HG02840 (cell line): ENCODE measurements at regions not wholly inside any gene's neighbourhood (a gene's known extent, or its start where the extent isn't known, plus 50 kb on each side); places are given as distances from the start of the nearest gene placed in this dataset.
"Not testable (repeated sequence)": the region's sequence is repeated elsewhere in the genome, so short reads cannot be mapped to it uniquely, and the experiment has no call there.

Experiments used
- ATAC-seq: cut with Tn5 transposase; IDR thresholded peaks from one replicate; pipeline ENCODE4 v1.9.1; 2021; ENCODE audit warnings: mild to moderate bottlenecking, moderate library complexity, moderate number of reproducible peaks; ENCODE audit not compliant: unreplicated experiment, low FRiP score

- no peak for ATAC-seq
These were observed 213.9 kb downstream of the IRX2 start for GRCh38 chr5:2537378-2538145.

GRCh38 chr5:2536632-2537377 lies 214.7 kb downstream of the IRX2 start:
- ATAC-seq = no peak

- no peak for ATAC-seq
These were observed 216.5 kb downstream of the IRX2 start for GRCh38 chr5:2534970-2535369.

- no peak for ATAC-seq
These were observed 217.2 kb downstream of the IRX2 start for GRCh38 chr5:2534251-2534650.

GRCh38 chr5:2533848-2534247 lies 217.6 kb downstream of the IRX2 start:
- not testable (repeated sequence) for ATAC-seq

GRCh38 chr5:2532809-2533208 lies 218.7 kb downstream of the IRX2 start:
- no peak for ATAC-seq

- ATAC-seq = no peak
These were observed 220.2 kb downstream of the IRX2 start for GRCh38 chr5:2531318-2531717.

- no peak for ATAC-seq
These were observed 220.9 kb downstream of the IRX2 start for GRCh38 chr5:2530609-2531008.

- ATAC-seq = no peak
These were observed 221.9 kb downstream of the IRX2 start for GRCh38 chr5:2529371-2530092.

GRCh38 chr5:2525351-2525750 lies 226.1 kb downstream of the IRX2 start:
- no peak for ATAC-seq

- ATAC-seq = no peak
These were observed 226.9 kb downstream of the IRX2 start for GRCh38 chr5:2524620-2525019.

- ATAC-seq = no peak
These were observed 228.3 kb downstream of the IRX2 start for GRCh38 chr5:2523180-2523579.

- no peak for ATAC-seq
These were observed 229.1 kb downstream of the IRX2 start for GRCh38 chr5:2522372-2522771.

- ATAC-seq = no peak
These were observed 232.3 kb downstream of the IRX2 start for GRCh38 chr5:2519153-2519552.

GRCh38 chr5:2517451-2517850 lies 234.0 kb downstream of the IRX2 start:
- ATAC-seq = no peak

GRCh38 chr5:2515180-2515764 lies 236.2 kb downstream of the IRX2 start:
- no peak for ATAC-seq

- ATAC-seq = no peak
These were observed 237.0 kb downstream of the IRX2 start for GRCh38 chr5:2514484-2514883.

- no peak for ATAC-seq
These were observed 239.8 kb downstream of the IRX2 start for GRCh38 chr5:2511706-2512105.

GRCh38 chr5:2511126-2511525 lies 240.4 kb downstream of the IRX2 start:
- ATAC-seq = no peak

- ATAC-seq = no peak
These were observed 241.9 kb downstream of the IRX2 start for GRCh38 chr5:2509527-2509926.

GRCh38 chr5:2508514-2508913 lies 243.0 kb downstream of the IRX2 start:
- ATAC-seq = no peak
